Embryonic facial prominence (tissue), 1 donor: ENCODE measurements at regions not wholly inside any gene's neighbourhood (a gene's known extent, or its start where the extent isn't known, plus 50 kb on each side); places are given as distances from the start of the nearest gene placed in this dataset.
A peak's percentile ranks its signal among the peaks of the same experiment; 100 is the strongest.

Source experiments
- DNase-seq: peaks from one replicate; pipeline ENCODE4 v3.0.0-alpha.2; 2016; ENCODE audit errors: extremely low spot score

- no peak for DNase-seq
Measured at GRCh38 chr20:8073024-8073832, 53.7 kb upstream of the TMX4 start.

DNA sequence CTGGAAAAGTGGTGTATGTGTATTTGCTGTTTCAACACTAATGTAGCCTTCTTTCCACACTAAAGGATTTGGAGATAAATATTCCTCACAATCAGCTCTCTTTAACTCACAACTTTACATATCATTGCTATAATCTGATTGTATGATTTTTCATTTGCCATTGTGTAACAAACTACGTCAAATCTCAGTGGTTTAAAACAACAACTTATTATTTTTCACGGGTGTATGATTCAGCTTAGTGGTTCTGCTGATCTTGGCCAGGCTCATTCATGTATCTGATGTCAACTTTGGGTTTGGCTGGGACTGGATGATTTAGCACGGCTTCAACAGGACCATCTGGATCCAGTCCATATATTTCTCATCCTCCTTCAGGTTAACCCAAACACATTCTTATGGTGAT, 55.4 kb upstream of the TMX4 start:
- no peak for DNase-seq

- DNase-seq: no peak
Measured at GRCh38 chr20:8076306-8077136, 55.5 kb upstream of the PLCB1 start.

DNA sequence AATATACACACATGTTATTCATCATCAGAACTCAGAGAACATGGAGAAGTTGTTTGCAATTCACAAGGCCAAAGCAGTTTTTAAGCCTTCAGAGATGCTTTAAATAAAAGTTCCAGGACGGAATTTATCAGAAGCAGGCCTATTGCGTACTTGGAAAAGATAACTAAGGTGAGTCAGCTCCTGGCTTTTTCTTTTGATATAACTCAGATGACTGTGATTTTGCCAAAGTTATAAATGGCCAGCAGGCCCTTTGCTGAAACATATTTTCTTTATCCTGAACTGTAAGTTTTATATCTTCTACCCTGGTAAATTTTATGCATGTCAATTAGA, 55.0 kb upstream of the PLCB1 start:
- DNase-seq: peak; percentile 56

GRCh38 chr20:8078528-8078914, 53.5 kb upstream of the PLCB1 start:
- DNase-seq: no peak

- DNase-seq: no peak
Measured at GRCh38 chr20:8079976-8080375, 52.1 kb upstream of the PLCB1 start.

GRCh38 chr20:8082025-8082424, 50.0 kb upstream of the PLCB1 start:
- DNase-seq: no peak
